Astrocyte (in vitro differentiated cells and primary cell): ENCODE measurements at regions not wholly inside any gene's neighbourhood (a gene's known extent, or its start where the extent isn't known, plus 50 kb on each side); places are given as distances from the start of the nearest gene placed in this dataset.
"Not testable (repeated sequence)": the region's sequence is repeated elsewhere in the genome, so short reads cannot be mapped to it uniquely, and the experiment has no call there.

ENCODE experiments used
- DNase-seq: peaks from one replicate; pipeline ENCODE4 v3.0.0-alpha.2; 2010; ENCODE audit warnings: low read depth
- FAIRE-seq: peaks from 2 replicates; lab custom pipeline; 2011; peaks lifted over from hg19 to GRCh38; lab: Jason Lieb, UNC
- H2AFZ ChIP-seq: 2 replicates; pipeline ENCODE4 v1.6.0; 2012; ENCODE audit warnings: low read depth, low read length, inconsistent platforms
- H3K27ac ChIP-seq: 2 replicates; pipeline ENCODE4 v1.5.1; 2011; ENCODE audit warnings: low read depth, low read length, inconsistent platforms
- H3K27me3 ChIP-seq: 2 replicates; pipeline ENCODE4 v1.6.0; 2011; ENCODE audit warnings: low read length, inconsistent platforms; ENCODE audit not compliant: insufficient read depth
- H3K36me3 ChIP-seq: 2 replicates; pipeline ENCODE4 v1.5.1; 2011; ENCODE audit warnings: low read length, inconsistent platforms; ENCODE audit not compliant: insufficient read depth
- H3K4me1 ChIP-seq: 2 replicates; pipeline ENCODE4 v1.5.1; 2011; ENCODE audit warnings: low read length, inconsistent platforms; ENCODE audit not compliant: insufficient read depth
- H3K4me2 ChIP-seq: 2 replicates; pipeline ENCODE4 v1.6.0; 2012; ENCODE audit warnings: low read length, inconsistent platforms
- H3K4me3 ChIP-seq: 2 replicates; pipeline ENCODE4 v1.5.1; 2011; ENCODE audit warnings: low read depth, mild to moderate bottlenecking, low read length, inconsistent platforms; ENCODE audit not compliant: insufficient read depth
- H3K79me2 ChIP-seq: 2 replicates; pipeline ENCODE4 v1.6.0; 2012; ENCODE audit warnings: mild to moderate bottlenecking, low read length, inconsistent platforms; ENCODE audit not compliant: insufficient read depth
- H3K9ac ChIP-seq: 2 replicates; pipeline ENCODE4 v1.6.0; 2012; ENCODE audit warnings: mild to moderate bottlenecking, low read length, inconsistent platforms
- H3K9me3 ChIP-seq: 2 replicates; pipeline ENCODE4 v1.5.1; 2012; ENCODE audit warnings: low read depth, mild to moderate bottlenecking, low read length, inconsistent platforms; ENCODE audit not compliant: insufficient read depth
- H4K20me1 ChIP-seq: 2 replicates; pipeline ENCODE4 v1.6.0; 2012; ENCODE audit warnings: low read length, inconsistent platforms; ENCODE audit not compliant: insufficient read depth
- H3K27ac Mint-ChIP-seq: one replicate; pipeline ENCODE4 v1.8.0; 2021; ENCODE audit warnings: mild to moderate bottlenecking, mixed read lengths; ENCODE audit not compliant: unreplicated experiment
- H3K27me3 Mint-ChIP-seq: one replicate; pipeline ENCODE4 v1.8.0; 2021; ENCODE audit warnings: low read depth, mixed read lengths; ENCODE audit not compliant: unreplicated experiment
- H3K36me3 Mint-ChIP-seq: one replicate; pipeline ENCODE4 v1.8.0; 2021; ENCODE audit warnings: low read depth, mixed read lengths; ENCODE audit not compliant: unreplicated experiment
- H3K4me1 Mint-ChIP-seq: one replicate; pipeline ENCODE4 v1.8.0; 2021; ENCODE audit warnings: low read depth, mixed read lengths; ENCODE audit not compliant: unreplicated experiment
- H3K4me3 Mint-ChIP-seq: one replicate; pipeline ENCODE4 v1.8.0; 2021; ENCODE audit warnings: mild to moderate bottlenecking, moderate library complexity, mixed read lengths; ENCODE audit not compliant: unreplicated experiment
- H3K9me3 Mint-ChIP-seq: one replicate; pipeline ENCODE4 v1.8.0; 2021; ENCODE audit warnings: mild to moderate bottlenecking, mixed read lengths; ENCODE audit not compliant: unreplicated experiment
- EZH2 ChIP-seq: IDR thresholded peaks from 2 replicates; pipeline ENCODE4 v1.6.1; 2012; ENCODE audit warnings: mild to moderate bottlenecking, low read length, inconsistent platforms; ENCODE audit not compliant: insufficient read depth
- TF ChIP-seq, protein P1 (sequence below): IDR thresholded peaks from 2 replicates; pipeline ENCODE4 v1.5.1; 2011; ENCODE audit warnings: low read depth, mild to moderate bottlenecking, inconsistent platforms, low read length, moderate library complexity; ENCODE audit not compliant: insufficient read depth

- H4K20me1 ChIP-seq = no peaks in the 10 kb centered on the region
- Mint-ChIP-seq H3K27ac (no peak overlapping the region), H3K4me1 (no peaks in the 10 kb centered on the region), H3K36me3 (no peaks in the 10 kb centered on the region), H3K27me3 (peaks cover 3% of the 10 kb centered on the region), H3K9me3 (peaks cover 2% of the 10 kb centered on the region), H3K4me3 (no peak overlapping the region)
- no peaks in the 10 kb centered on the region for H3K27me3 ChIP-seq
- no peak overlapping the region for H3K4me2 ChIP-seq
- no peaks in the 10 kb centered on the region for H3K9me3 ChIP-seq
- DNase-seq = no peak
- H3K27ac ChIP-seq = no peak overlapping the region
- no peak for TF ChIP-seq EZH2
- TF ChIP-seq, protein P1, sequence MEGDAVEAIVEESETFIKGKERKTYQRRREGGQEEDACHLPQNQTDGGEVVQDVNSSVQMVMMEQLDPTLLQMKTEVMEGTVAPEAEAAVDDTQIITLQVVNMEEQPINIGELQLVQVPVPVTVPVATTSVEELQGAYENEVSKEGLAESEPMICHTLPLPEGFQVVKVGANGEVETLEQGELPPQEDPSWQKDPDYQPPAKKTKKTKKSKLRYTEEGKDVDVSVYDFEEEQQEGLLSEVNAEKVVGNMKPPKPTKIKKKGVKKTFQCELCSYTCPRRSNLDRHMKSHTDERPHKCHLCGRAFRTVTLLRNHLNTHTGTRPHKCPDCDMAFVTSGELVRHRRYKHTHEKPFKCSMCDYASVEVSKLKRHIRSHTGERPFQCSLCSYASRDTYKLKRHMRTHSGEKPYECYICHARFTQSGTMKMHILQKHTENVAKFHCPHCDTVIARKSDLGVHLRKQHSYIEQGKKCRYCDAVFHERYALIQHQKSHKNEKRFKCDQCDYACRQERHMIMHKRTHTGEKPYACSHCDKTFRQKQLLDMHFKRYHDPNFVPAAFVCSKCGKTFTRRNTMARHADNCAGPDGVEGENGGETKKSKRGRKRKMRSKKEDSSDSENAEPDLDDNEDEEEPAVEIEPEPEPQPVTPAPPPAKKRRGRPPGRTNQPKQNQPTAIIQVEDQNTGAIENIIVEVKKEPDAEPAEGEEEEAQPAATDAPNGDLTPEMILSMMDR = no peak
- H3K36me3 ChIP-seq = no peaks in the 10 kb centered on the region
- no peak overlapping the region for H3K9ac ChIP-seq
- H2AFZ ChIP-seq = no peak overlapping the region
- no peak for FAIRE-seq
- no peaks in the 10 kb centered on the region for H3K79me2 ChIP-seq
- no peaks in the 10 kb centered on the region for H3K4me1 ChIP-seq
- no peak overlapping the region for H3K4me3 ChIP-seq
Measured at GRCh38 chr6:99668036-99668705, 61.5 kb downstream of the PRDM13 start.

DNA sequence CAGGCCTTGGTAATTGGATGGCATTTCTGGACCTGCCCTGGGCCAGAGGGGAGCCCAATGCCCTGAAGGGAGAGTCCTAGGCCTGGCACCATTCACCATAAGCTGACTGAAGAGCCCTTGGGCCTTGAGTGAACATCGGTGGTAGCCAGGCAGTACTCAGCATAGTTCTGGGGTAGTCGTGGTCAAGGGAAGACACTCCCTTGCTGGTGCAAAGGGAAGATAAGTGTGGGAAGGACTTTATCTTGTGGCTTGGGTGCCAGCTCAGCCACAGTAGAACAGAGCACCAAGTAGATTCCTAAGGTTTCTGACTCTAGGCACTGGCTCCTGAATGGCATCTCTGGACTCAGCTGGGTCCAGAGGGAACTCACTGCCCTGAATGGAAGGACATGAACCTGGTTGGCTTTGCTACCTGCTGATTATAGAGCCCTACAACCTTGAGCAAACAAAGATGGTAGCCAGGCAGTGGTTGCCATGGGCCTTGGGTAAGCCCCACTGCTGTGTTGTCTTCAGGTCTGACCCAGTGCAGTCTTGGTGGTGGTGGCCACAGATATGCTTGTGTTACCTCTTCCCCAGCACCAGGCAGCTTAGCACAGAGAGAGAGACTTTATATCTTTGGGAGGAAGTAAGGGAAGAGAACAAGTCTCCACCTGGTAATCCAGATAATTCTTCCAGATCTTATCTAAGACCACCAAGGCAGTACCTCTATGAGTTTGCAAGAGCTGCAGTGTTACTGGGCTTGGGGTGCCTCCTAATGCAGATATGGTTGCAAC, 83.5 kb downstream of the PRDM13 start:
- Mint-ChIP-seq H3K27me3 (no peaks in the 10 kb centered on the region), H3K36me3 (no peaks in the 10 kb centered on the region), H3K4me3 (no peak overlapping the region), H3K9me3 (no peaks in the 10 kb centered on the region), H3K4me1 (no peaks in the 10 kb centered on the region), H3K27ac (no peak overlapping the region)
- Histone ChIP-seq H3K4me1 (no peaks in the 10 kb centered on the region), H4K20me1 (no peaks in the 10 kb centered on the region), H3K27ac (no peak overlapping the region), H3K79me2 (no peaks in the 10 kb centered on the region), H3K4me3 (no peak overlapping the region), H3K9me3 (no peaks in the 10 kb centered on the region), H2AFZ (no peak overlapping the region), H3K9ac (no peak overlapping the region), H3K4me2 (no peak overlapping the region), H3K36me3 (no peaks in the 10 kb centered on the region), H3K27me3 (no peaks in the 10 kb centered on the region)
- FAIRE-seq (no peak), DNase-seq (no peak)
- no peak for TF ChIP-seq EZH2
- TF ChIP-seq, protein P1 = no peak

GRCh38 chr6:99702287-99702686, 95.7 kb downstream of the PRDM13 start:
- not testable (repeated sequence) for H3K27me3 Mint-ChIP-seq, H3K27ac Mint-ChIP-seq, H2AFZ ChIP-seq, FAIRE-seq, H3K36me3 ChIP-seq, H3K4me3 ChIP-seq, H3K9me3 Mint-ChIP-seq, DNase-seq, H3K9me3 ChIP-seq, H3K36me3 Mint-ChIP-seq, H3K4me2 ChIP-seq, H3K9ac ChIP-seq, H3K4me1 ChIP-seq, H4K20me1 ChIP-seq, H3K4me1 Mint-ChIP-seq, H3K27me3 ChIP-seq, H3K4me3 Mint-ChIP-seq, H3K27ac ChIP-seq, H3K79me2 ChIP-seq
